Medulla oblongata (tissue), 1 donor: ENCODE measurements at regions not wholly inside any gene's neighbourhood (a gene's known extent, or its start where the extent isn't known, plus 50 kb on each side); places are given as distances from the start of the nearest gene placed in this dataset.

Experiments
- DNase-seq: peaks from one replicate; pipeline ENCODE4 v3.0.0-alpha.2; 2015; ENCODE audit errors: extremely low spot score

GRCh38 chr9:116039312-116039711 lies 114.3 kb upstream of the PAPPA start:
- DNase-seq: no peak

DNA sequence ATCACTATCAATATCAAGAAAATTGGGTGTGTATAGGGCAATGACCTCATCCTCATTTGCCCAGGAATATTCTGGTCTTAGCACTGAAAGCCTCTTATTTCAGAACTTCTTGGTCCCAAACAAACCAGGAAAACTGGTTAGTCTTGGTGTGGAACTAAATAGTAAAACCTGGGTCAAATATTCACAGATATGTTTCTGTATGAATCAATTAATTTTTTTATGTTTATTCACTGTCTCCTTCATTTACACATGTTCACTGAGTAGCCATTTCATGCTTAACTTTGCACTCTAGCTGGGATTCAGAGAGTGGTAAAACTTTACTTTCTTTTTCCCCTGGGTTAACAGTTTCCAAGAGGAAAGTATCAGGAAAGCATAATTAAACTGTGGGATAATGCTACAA lies 113.7 kb upstream of the PAPPA start:
- no peak for DNase-seq

- no peak for DNase-seq
Measured at GRCh38 chr9:116042321-116042720, 111.3 kb upstream of the PAPPA start.

GRCh38 chr9:116045083-116045482 lies 108.5 kb upstream of the PAPPA start:
- DNase-seq: no peak

GRCh38 chr9:116048081-116048480 lies 105.5 kb upstream of the PAPPA start:
- no peak for DNase-seq

DNA sequence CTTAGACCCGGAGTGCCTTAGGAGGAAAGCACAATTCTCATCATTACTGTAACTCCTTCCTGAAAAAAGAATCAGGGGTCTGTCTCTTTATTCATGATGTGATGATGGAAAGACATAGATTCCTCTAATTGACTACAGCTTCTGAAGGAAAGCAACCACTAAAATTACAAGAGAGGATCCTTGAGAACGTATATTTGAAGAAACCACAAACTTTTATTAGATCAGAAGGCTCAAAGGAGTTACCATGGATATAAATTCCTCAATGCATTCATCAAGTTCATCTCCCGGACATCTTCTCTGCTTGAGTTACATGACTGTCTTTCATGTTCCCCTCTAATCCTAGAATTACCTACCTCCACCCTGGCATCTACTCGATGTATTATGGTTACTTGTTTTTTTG lies 104.1 kb upstream of the PAPPA start:
- DNase-seq: no peak

DNA sequence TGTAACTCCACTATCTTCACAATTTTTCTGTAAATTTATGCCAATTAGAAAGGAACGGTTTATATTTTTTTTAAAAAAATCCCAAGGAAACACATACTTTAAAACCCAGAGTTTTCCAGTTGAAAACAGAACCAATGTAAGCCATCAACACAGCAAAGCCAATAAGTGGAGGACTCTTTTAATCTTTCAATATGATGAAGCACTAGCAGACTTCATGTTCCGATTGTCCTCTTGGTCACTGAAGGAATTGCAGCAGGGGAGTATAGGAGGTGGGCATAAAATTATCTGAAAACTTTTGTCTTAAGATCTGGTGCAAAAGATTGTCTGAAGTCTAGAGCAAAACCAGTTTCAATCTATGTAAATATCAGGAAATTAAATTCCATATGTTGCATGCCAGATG lies 102.1 kb upstream of the PAPPA start:
- no peak for DNase-seq

DNA sequence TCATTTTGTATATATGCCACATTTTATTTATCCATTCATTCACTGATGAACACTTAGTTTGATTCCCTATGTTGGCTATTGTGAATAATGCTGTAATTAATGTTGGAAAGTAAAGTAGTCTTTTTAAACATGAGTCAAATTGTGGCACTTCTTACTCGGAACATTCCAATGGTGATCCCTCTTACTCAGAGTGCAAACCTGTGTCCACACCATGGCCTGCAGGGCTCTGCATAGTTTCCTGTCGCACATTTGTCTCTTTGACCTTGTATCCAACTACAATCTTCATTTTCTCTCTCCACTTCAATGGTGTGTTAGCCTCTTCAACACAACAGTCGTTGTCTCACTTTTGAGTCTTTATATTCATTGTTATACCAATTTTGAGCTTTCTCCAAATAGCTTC lies 98.1 kb upstream of the PAPPA start:
- DNase-seq: no peak

- DNase-seq: no peak
Measured at GRCh38 chr9:116057371-116057770, 96.2 kb upstream of the PAPPA start.

DNA sequence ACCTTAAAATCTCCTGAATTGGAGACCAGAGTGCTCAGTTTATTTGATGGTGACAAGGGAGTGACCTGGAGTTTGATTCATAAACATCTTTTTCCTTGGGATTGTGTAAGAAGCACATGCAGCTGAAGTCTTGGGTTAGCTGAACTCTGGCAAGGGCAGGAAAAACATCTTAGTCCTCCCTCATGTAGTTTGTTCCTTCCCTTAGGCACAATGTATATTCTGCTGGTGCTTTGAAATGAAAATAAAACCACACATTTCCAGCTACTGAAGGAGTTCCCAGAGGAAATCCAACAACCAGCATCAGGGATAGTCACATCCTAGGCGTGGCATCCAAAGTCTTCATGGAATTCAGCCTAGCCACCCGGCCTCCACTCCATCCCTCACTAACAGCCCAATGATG lies 95.2 kb upstream of the PAPPA start:
- DNase-seq: no peak

GRCh38 chr9:116059466-116059865 lies 94.1 kb upstream of the PAPPA start:
- no peak for DNase-seq

GRCh38 chr9:116060631-116061030 lies 93.0 kb upstream of the PAPPA start:
- no peak for DNase-seq

GRCh38 chr9:116061546-116062205 lies 91.9 kb upstream of the PAPPA start:
- no peak for DNase-seq

DNA sequence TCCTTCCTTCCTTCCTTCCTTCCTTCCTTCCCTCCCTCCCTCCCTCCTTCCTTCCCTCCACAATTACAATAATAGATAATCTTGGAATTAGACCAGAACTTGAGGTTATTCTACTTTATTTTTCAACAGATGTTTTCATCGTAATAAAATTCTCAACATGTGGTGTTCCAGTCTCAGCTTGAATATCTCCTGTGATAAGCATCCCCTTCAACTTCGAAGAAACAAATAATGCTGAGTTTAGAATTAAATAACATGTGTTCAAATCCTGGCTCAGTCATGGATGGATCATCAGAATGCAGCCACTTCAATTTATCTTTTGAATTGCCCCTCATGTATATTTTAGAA lies 91.4 kb upstream of the PAPPA start:
- DNase-seq: no peak

DNA sequence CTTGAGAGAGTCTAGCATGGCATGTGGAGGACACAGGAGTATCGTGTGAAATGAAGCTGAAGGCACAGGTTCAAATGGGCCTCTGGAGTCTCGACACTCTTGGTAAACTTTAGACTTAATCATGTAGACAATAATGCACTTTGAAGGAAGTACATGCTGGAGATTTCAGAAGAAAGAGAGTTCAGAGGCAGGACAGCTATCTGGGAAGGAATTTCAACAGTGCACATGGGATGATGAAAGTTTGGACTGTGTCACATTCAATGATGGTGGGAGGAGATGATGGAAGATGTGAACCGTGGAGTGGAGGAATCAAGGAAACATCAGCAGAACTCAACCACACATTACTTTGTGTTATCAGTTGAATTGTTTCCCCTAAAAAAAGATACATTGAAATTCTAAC lies 88.6 kb upstream of the PAPPA start:
- DNase-seq: no peak

DNA sequence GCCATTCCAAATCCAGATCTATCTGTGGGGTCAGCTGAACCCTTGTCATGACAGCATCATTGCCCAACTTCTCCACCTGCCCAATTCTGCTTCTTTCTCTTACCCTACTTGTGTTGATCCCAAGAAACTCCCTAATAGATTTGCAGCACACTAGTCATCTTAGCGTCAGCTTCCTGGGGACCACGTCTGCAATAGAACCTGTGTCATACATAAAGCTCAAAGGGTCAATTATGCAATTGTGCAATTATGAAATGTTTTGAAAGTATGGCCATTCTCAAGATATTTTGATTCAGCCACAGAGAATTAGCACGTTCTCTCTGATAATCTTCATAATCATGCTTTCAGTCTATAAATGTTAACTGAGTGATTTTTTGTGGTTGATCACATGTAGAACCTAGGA lies 87.4 kb upstream of the PAPPA start:
- no peak for DNase-seq

GRCh38 chr9:116067566-116067965 lies 86.0 kb upstream of the PAPPA start:
- no peak for DNase-seq

DNA sequence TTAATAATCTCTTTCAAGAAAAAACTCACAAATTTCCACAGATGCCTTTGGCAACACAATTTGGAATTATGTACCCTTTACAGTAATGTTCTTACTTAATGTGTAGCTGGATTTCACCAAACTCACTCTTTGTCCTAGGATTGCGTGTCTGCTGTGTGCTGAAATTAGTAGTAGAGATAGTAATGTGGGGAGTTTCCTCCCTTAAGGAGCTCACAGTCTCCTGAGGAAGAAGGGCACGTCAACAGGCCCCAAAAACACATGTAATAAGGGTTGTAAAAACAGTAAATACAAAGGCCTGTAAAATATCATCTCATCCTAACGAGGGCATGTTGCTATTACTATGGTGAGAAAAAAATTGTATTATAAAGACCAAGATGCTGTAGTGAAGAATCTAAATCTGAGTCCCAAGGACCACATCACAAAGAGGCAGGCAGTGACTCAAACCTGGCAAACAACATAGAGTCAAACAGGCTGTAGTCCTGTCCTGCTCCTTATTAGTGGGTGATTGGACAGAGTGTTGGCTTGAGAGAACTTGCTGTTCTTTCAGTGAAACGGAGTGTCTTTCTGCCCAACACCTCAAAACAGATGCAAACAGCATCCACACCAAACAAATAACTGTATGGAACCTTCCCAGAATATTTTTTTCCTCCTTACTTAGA lies 83.2 kb upstream of the PAPPA start:
- DNase-seq: no peak

DNA sequence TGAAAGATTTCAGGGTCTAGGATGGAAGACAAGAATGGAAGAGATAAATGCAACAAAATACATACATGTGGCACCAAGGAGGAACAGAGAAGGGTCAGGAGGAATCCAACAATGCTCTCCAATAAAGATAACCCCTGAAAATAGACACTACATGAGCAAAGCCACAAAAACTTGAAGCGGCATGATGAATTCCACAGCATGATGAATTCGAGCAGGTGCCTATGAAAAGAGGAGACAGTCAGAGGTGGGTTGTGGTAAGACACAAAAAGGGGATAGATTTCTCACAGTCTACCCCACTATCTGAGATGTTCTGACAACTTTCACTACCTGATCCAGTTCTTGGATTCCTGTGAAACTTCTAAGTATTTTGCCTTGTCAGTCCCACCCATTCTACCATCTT lies 81.5 kb upstream of the PAPPA start:
- DNase-seq: no peak

DNA sequence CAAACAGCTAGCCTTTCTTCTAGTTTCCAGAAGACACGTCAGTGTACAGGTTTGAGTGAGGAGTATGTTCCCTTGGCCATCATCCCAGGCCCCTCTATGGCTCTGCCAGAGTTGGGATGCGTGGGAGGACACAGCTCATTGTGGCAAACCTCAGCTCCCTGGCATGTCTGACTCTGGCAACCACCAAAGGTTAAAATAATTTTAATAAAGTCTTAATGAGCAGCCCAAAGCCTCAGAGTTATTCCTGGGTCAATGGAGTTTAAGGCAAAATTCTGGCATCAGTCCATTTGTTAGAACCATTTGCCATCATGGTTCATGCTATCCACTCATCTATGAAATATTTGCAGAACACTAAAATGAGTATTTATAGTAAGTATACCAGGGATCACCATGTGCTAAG lies 79.8 kb upstream of the PAPPA start:
- no peak for DNase-seq

GRCh38 chr9:116074658-116075057 lies 78.9 kb upstream of the PAPPA start:
- DNase-seq: no peak

DNA sequence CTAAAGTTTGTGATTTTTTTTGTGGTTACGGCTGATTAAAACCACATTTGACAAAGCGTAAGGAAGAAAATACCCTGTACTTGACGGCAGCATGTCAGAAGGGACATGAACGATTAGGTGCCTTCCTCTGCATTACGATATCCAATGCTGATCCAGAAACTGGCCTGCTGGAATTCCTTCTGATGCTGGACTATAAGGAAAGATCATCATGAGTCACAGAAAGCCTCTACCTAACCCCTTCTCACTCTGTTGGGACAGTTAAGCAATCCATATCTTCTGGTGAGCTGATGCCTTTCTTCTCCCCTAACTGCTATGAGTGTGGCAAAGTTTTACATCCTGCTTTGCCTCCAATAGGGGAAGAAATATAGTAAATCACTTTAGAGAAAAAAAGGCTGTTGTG lies 78.4 kb upstream of the PAPPA start:
- no peak for DNase-seq

GRCh38 chr9:116078640-116079039 lies 75.0 kb upstream of the PAPPA start:
- no peak for DNase-seq

DNA sequence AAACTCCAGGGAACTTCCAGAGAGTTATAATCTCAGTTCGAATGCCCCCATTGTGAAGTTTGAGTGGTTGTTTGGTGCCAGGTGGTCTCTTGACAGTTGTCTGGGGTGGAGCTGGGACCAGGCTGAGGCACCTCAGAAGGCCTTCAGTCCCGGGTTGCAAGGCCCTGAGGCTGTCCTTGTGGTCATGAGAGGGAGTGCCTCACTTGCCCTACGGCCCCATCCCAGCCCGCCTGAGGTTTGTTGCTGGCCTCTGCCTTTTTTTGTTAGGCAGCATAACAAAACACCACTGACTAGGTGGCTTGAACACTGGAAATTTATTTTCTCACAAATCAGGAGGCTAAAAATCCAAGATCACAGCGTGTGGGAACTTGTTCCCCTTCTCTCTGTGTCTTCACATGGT lies 73.0 kb upstream of the PAPPA start:
- DNase-seq: no peak
